ENCODE measurements at regions not wholly inside any gene's neighbourhood (a gene's known extent, or its start where the extent isn't known, plus 50 kb on each side); places are given as distances from the start of the nearest gene placed in this dataset.

DNA sequence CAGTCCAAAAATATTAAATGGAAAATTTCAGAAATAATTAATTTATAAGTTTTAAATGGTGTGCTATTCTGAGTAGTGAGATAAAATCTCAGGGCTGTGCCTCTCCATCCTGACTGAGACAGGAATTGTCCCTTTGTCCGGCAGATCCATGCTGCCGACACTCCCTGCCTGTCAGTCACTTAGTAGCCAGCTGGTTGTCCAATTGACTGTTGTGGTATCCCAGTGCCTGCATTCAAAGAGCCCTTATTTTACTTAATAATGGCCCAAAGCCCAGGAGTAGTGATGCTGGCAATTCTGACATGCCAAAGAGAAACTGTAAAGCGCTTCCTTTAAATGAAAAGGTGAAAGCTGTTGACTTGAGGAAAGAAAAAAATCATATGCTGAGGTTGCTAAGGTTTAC lies 157.5 kb downstream of the ENC1 start:
- no peak for FAIRE-seq
- no peak for DNase-seq (ENCODE audit: insufficient read length, low spot score)

DNA sequence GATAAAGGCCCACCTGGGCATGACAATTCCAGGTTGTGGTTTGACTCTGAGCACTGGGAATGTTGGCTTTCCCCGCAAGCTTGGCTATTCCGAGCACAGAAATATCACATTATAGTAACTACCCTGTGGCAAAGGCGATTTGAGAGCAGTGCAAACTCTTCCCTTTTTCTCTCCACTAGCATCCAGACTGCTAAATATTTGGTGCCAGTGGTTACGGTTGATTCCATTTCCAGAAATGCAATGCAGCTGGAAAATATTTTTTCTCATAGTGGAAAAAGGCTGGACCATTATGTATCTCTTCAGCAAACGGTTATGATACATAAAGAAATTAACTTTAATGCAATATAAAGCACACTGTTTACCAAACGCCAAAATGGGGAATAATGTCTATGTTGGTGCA lies 158.0 kb downstream of the ENC1 start:
- TF ChIP-seq POU2F2 (IDR thresholded peaks at IDR 0.05; ENCODE audit: low read depth, low read length) (no peak), POLR2A (IDR thresholded peaks at IDR 0.05; ENCODE audit: low read depth, low read length) (no peak), SPI1 (IDR thresholded peaks at IDR 0.05; ENCODE audit: low read depth, low read length) (no peak), POLR2AphosphoS5 (IDR thresholded peaks at IDR 0.05; ENCODE audit: low read depth, low read length) (no peak), TAF1 (IDR thresholded peaks at IDR 0.05; ENCODE audit: low read depth, low read length) (no peak), PAX5 (IDR thresholded peaks at IDR 0.05; ENCODE audit: insufficient read depth, low read length, severe bottlenecking) (no peak)
- FAIRE-seq (no peak), DNase-seq (ENCODE audit: insufficient read length, low spot score) (no peak)

More for the DNA sequence above, 157.5 kb downstream of the ENC1 start:
- TF ChIP-seq POLR2AphosphoS5 (IDR thresholded peaks at IDR 0.05; ENCODE audit: low read depth, low read length) (no peak), TAF1 (IDR thresholded peaks at IDR 0.05; ENCODE audit: low read depth, low read length) (no peak), POU2F2 (IDR thresholded peaks at IDR 0.05; ENCODE audit: low read depth, low read length) (no peak), PAX5 (IDR thresholded peaks at IDR 0.05; ENCODE audit: insufficient read depth, low read length, severe bottlenecking) (no peak), SPI1 (IDR thresholded peaks at IDR 0.05; ENCODE audit: low read depth, low read length) (no peak), POLR2A (IDR thresholded peaks at IDR 0.05; ENCODE audit: low read depth, low read length) (no peak)

DNA sequence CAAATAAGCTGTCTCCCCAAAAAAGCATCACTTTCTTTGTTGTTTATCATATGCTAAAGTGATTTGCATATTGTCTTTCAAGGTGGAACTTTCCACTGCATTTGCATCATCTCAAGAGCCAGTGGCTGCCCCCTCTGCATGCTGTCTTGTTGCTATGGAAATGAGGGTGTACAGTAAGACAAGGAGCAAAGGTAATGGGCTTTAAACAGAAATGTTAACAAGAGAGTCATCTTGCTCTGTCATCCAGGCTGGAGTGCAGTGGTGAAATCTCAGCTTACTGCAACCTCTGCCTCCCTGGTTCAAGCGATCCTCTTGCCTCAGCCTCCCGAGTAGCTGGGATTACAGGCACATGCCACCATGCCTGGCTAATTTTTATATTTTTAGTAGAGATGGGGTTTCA lies 159.2 kb downstream of the ENC1 start:
- DNase-seq (ENCODE audit: insufficient read length, low spot score) = peak; percentile 15

DNA sequence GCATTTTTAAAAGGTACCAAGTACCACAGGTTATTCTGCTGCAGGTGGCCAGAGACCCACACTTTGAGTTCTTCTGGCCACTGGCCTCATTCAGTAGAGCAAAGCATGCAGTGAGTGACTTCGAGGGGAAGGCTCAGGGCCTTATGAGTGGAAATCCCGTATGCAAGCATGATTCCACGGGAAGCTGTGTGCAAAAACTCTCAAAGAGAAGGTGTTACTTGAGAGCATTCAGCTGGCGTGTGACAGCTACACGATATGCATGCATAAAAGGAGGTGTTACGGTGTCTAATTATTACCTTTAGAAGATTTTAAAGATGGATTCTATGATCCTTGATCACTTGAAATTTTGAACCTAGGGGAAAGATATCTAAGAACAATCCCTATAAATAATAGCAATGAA lies 160.3 kb downstream of the ENC1 start:
- FAIRE-seq (no peak), DNase-seq (ENCODE audit: insufficient read length, low spot score) (no peak)
- TF ChIP-seq SPI1 (IDR thresholded peaks at IDR 0.05; ENCODE audit: low read depth, low read length) = no peak
- TF ChIP-seq POLR2AphosphoS5 (IDR thresholded peaks at IDR 0.05; ENCODE audit: low read depth, low read length) = no peak
- TF ChIP-seq POU2F2 (IDR thresholded peaks at IDR 0.05; ENCODE audit: low read depth, low read length) = no peak
- TF ChIP-seq TAF1 (IDR thresholded peaks at IDR 0.05; ENCODE audit: low read depth, low read length) = no peak
- no peak for TF ChIP-seq PAX5 (IDR thresholded peaks at IDR 0.05; ENCODE audit: insufficient read depth, low read length, severe bottlenecking)
- TF ChIP-seq POLR2A (IDR thresholded peaks at IDR 0.05; ENCODE audit: low read depth, low read length) = no peak

More for the DNA sequence above, 159.2 kb downstream of the ENC1 start:
- peak; percentile 61 for FAIRE-seq
- peak; percentile 95 for TF ChIP-seq POU2F2 (IDR thresholded peaks at IDR 0.05; ENCODE audit: low read depth, low read length)

DNA sequence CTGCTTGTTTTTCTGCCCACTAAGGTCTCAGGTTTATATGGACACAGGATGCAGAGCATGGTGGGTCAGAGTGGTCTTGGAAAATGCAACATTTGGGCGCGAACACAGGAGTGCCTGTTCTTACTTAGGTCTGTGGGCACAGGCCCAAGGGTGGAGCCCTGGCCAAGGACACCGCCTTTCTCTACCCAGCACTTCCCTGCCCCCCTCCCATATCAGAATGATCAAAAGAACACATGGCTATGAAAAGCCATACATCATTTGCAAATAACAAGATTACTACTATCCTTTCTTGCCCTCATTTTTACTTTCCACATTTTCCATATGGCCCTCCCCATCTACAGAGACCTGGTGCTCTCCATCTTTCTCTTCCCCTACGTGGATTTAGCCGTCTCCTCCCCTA lies 162.2 kb downstream of the ENC1 start:
- no peak for FAIRE-seq
- no peak for TF ChIP-seq POLR2A (IDR thresholded peaks at IDR 0.05; ENCODE audit: low read depth, low read length)
- DNase-seq (ENCODE audit: insufficient read length, low spot score) = no peak

DNA sequence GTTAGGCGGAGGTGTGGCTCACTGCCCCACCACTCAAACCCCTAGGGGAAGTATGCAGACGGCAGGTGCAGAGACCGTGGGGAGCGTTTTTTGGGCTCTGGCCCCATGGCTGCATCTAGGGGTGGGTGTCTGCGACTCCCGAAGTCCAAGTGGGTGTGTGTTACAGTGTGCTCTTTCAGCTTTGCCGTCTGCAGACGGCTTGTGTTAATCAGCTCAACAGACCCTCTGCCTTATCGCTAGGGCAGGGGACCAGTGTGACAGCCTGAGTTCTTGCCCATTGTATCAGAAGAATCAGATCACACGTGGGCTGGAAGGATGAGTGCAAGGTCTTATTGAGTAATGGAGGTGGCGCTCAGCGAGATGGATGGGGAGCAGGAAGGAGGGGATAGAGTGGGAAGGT lies 162.8 kb downstream of the ENC1 start:
- DNase-seq (ENCODE audit: insufficient read length, low spot score) (no peak), FAIRE-seq (peak; percentile 51)
- no peak for TF ChIP-seq POU2F2 (IDR thresholded peaks at IDR 0.05; ENCODE audit: low read depth, low read length)
- no peak for TF ChIP-seq SPI1 (IDR thresholded peaks at IDR 0.05; ENCODE audit: low read depth, low read length)
- TF ChIP-seq TAF1 (IDR thresholded peaks at IDR 0.05; ENCODE audit: low read depth, low read length) = no peak
- TF ChIP-seq POLR2AphosphoS5 (IDR thresholded peaks at IDR 0.05; ENCODE audit: low read depth, low read length) = no peak
- TF ChIP-seq POLR2A (IDR thresholded peaks at IDR 0.05; ENCODE audit: low read depth, low read length) = no peak
- TF ChIP-seq PAX5 (IDR thresholded peaks at IDR 0.05; ENCODE audit: insufficient read depth, low read length, severe bottlenecking) = no peak

DNA sequence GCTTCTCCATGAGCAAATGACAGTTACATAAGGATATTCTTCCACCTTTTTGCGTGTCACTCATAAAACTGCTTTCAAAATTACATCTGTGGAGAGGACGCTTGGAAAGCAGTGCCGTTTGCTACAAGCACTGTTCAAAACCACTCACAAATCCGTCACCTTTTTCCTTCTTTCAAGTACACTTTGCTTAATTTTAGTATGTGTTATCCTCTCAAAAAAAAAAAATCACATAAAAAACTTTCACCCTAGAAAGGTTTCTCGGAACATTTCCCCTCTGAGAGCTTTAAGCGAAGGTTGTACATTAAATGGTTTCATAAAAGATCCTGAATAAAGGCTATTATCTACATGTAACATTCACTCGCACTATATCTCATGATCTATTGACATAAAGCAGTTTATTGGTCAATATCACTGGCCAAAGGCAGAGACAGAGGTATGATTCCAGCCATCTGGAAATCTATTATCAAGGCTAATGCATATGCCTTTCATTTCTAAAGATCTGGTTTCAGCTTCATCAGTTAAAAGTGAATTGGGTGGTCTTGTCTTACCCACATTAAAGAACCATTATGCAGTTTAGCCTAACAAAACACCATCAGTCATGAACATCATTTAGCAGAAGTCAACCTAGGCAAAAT lies 163.6 kb downstream of the ENC1 start:
- FAIRE-seq (no peak), DNase-seq (ENCODE audit: insufficient read length, low spot score) (no peak)
- TF ChIP-seq POLR2AphosphoS5 (IDR thresholded peaks at IDR 0.05; ENCODE audit: low read depth, low read length) = no peak
- no peak for TF ChIP-seq POLR2A (IDR thresholded peaks at IDR 0.05; ENCODE audit: low read depth, low read length)

DNA sequence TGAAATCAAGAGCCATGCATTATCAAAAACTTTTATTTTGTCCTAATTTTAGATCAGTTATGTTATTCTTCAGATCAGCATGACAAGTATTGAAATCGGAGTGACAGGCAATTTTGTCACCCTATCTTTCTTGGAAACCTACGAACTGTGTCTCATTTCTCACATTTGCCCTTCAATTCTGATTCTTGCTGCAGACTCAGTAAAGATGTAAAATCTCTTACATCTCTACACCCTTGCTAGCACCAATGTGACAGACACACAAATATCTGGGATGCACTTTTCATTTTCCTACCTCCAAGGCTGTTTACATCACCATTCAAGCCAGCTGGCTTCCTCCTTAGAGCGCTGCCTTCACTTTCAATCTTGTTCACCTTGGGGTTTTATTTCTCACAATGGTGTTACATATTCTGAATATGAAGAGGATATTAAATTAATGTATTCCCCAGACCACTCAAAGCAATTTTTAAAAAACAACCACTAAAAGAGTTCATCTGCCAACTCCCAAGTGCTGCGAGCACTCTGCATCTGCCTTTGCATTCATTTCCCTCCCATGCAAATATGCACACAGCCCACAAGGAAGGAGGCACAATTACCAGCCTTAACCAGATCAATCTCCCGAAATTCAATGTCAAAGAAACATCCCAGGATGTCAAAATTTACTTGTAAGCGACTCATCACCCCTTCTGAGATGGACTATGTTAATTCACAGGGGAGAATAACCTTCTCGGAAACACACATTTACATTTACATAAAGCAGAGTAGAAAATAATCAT lies 164.3 kb downstream of the ENC1 start:
- no peak for DNase-seq (ENCODE audit: insufficient read length, low spot score)
- FAIRE-seq = no peak
- TF ChIP-seq POU2F2 (IDR thresholded peaks at IDR 0.05; ENCODE audit: low read depth, low read length) = no peak
- no peak for TF ChIP-seq SPI1 (IDR thresholded peaks at IDR 0.05; ENCODE audit: low read depth, low read length)
- TF ChIP-seq PAX5 (IDR thresholded peaks at IDR 0.05; ENCODE audit: insufficient read depth, low read length, severe bottlenecking) = no peak
- no peak for TF ChIP-seq POLR2A (IDR thresholded peaks at IDR 0.05; ENCODE audit: low read depth, low read length)
- no peak for TF ChIP-seq TAF1 (IDR thresholded peaks at IDR 0.05; ENCODE audit: low read depth, low read length)
- TF ChIP-seq POLR2AphosphoS5 (IDR thresholded peaks at IDR 0.05; ENCODE audit: low read depth, low read length) = no peak

DNA sequence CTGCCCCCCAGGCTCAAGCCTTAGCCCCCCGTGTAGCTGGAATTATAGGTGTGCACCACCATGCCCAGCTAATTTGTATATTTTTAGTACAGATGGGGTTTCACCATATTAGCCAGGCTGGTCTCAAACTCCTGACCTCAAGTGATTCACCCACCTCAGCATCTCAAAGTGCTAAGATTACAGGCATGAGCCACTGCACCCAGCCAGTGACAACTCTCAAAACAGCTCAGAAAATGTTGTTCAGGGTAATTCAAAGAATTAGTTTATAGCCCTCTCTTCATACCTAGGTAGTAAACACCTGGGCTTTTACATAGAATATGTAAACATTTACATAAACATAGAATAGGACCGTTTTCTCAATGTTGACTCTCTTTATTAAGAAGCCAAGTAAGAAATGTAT lies 168.7 kb downstream of the ENC1 start:
- DNase-seq (ENCODE audit: insufficient read length, low spot score) = no peak
- FAIRE-seq = no peak
- TF ChIP-seq POLR2A (IDR thresholded peaks at IDR 0.05; ENCODE audit: low read depth, low read length) (no peak), PAX5 (IDR thresholded peaks at IDR 0.05; ENCODE audit: insufficient read depth, low read length, severe bottlenecking) (no peak), TAF1 (IDR thresholded peaks at IDR 0.05; ENCODE audit: low read depth, low read length) (no peak), POLR2AphosphoS5 (IDR thresholded peaks at IDR 0.05; ENCODE audit: low read depth, low read length) (no peak), POU2F2 (IDR thresholded peaks at IDR 0.05; ENCODE audit: low read depth, low read length) (no peak), SPI1 (IDR thresholded peaks at IDR 0.05; ENCODE audit: low read depth, low read length) (no peak)

DNA sequence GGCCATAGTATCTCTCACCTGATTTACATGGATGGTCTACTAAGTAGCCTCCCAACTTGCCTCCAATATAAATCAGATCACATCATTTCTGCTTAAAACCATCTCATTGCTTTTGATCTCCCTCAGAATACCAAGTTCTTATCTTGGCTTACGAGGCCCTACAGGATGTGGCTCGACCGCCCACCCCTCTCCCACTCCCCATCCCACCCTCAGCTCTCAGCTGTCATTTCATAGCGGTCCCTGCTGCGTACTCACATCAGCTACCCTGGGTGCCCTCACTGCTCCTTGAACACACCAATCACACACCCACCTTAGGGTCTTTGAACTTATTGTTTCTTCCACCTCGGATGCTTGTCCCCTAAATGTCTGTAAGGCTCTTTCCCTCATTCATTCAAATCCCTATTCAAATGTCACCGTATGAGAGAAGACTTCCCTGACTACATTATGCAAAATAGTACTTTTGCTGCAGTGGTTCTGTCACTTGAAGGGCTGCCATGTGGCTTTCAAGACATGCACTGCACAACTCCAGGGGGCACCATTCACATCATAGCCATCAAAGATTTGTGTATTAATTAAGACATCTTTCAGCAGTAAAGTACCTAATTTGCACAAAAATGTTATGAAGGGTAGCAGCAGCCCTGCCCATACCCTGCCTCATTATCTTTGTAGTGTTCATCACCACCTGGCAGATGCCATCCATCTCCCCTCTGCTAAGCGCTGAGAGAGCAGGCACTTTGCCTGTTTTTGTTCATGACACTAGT lies 171.1 kb downstream of the ENC1 start:
- TF ChIP-seq POU2F2 (IDR thresholded peaks at IDR 0.05; ENCODE audit: low read depth, low read length) (no peak), PAX5 (IDR thresholded peaks at IDR 0.05; ENCODE audit: insufficient read depth, low read length, severe bottlenecking) (no peak)
- FAIRE-seq (no peak), DNase-seq (ENCODE audit: insufficient read length, low spot score) (no peak)

All from GM12891 (cell line).